Right lobe of liver (tissue), 6 donors: ENCODE measurements at regions not wholly inside any gene's neighbourhood (a gene's known extent, or its start where the extent isn't known, plus 50 kb on each side); places are given as distances from the start of the nearest gene placed in this dataset.

Experiments used
- ATAC-seq, 4 donors: fragments of 200-7000 bp; cut with Tn5 transposase; one replicate each; pipeline ENCODE4 v1.9.1; 2020; ENCODE audit warnings: mild to moderate bottlenecking in 4 of 4, moderate library complexity in 4 of 4
- DNase-seq, 3 donors: peaks; one replicate each; pipeline ENCODE4 v3.0.0-alpha.2; 2020
- H3K27ac ChIP-seq, 3 donors: fragments of 200-600 bp; one replicate each; pipeline ENCODE4 v1.8.0; 2022
- H3K27me3 ChIP-seq, 2 donors: fragments of 200-600 bp; one replicate each; pipeline ENCODE4 v1.8.0; 2022
- H3K36me3 ChIP-seq, 4 donors: fragments of 200-600 bp; sonication (generic) in 1 of 4; one replicate each; pipeline versions ENCODE4 v1.5.1 to v1.8.0; 2017 to 2022; ENCODE audit warnings: control low read depth in 1 of 4
- H3K4me1 ChIP-seq, 4 donors: fragments of 200-600 bp; sonication (generic) in 1 of 4; one replicate each; pipeline versions ENCODE4 v1.5.1 to v1.8.0; 2017 to 2022; ENCODE audit warnings: control low read depth in 1 of 4
- H3K4me3 ChIP-seq, 3 donors: fragments of 200-600 bp; one replicate each; pipeline ENCODE4 v1.8.0; 2022
- H3K9me3 ChIP-seq, 4 donors: fragments of 200-600 bp; sonication (generic) in 1 of 4; one replicate each; pipeline versions ENCODE4 v1.5.1 to v1.8.0; 2017 to 2022; ENCODE audit warnings: control low read depth in 1 of 4
- CTCF ChIP-seq, 4 donors: fragments of 200-600 bp in 3 of 4; fragments of 450-650 bp in 1 of 4; IDR thresholded peaks; one replicate each; pipeline versions ENCODE4 v1.5.1 to v1.8.0; 2016 to 2022; ENCODE audit warnings: antibody characterized with exemption in 4 of 4, mild to moderate bottlenecking in 2 of 4
- POLR2A ChIP-seq: fragments of 450-650 bp; IDR thresholded peaks from one replicate; pipeline ENCODE4 v1.6.1; 2017; ENCODE audit warnings: antibody characterized with exemption, mild to moderate bottlenecking
- WGBS: methylation state at CpG from one replicate; pipeline ENCODE4 v1.1.6; 2018; ENCODE audit warnings: low coverage, low lambda C conversion rate; ENCODE audit not compliant: insufficient coverage; ENCODE audit errors: missing lambda C conversion rate; 5-methylcytosine and 5-hydroxymethylcytosine counted together
- intact Hi-C, 2 donors: fragments of 100-400 bp; cut with DNase I; formaldehyde crosslinking; loops; one replicate each; pipeline versions ENCODE4 v1.11.2 to v1.14.1; 2022
- donor health status: DM: no; HTN: yes; CAD: no.
- donor health status: DM: no; HTN: no; CAD: no.
- donor health status: DM: no; HTN: no; CAD: no.
- donor health status: DM: no; HTN: yes; CAD: no.
- donor health status: DM: no; HTN: yes; CAD: no.

GRCh38 chr4:135244056-135244455 is 1042.5 kb upstream of the PABPC4L start:
- 21% methylated on average over 1 of the region's 1 CpG for WGBS
- Histone ChIP-seq H3K36me3 (no peaks in the 10 kb centered on the region), H3K9me3 (no peaks in the 10 kb centered on the region), H3K27ac (no peak overlapping the region), H3K27me3 (no peaks in the 10 kb centered on the region), H3K4me1 (no peaks in the 10 kb centered on the region), H3K4me3 (no peak overlapping the region)
- no peak for TF ChIP-seq POLR2A
- no peak for TF ChIP-seq CTCF (IDR thresholded peaks at IDR 0.05)
- intact Hi-C loops, result no loop called here
- DNase-seq (no peak), ATAC-seq (no peak)

- WGBS, result 48% methylated on average over 4 of the region's 4 CpGs
- intact Hi-C loops, result no loop called here
- Histone ChIP-seq H3K4me3 (no peak overlapping the region), H3K4me1 (no peaks in the 10 kb centered on the region), H3K27ac (no peak overlapping the region), H3K36me3 (no peaks in the 10 kb centered on the region), H3K27me3 (no peaks in the 10 kb centered on the region), H3K9me3 (no peaks in the 10 kb centered on the region)
- ATAC-seq (no peak), DNase-seq (no peak)
- TF ChIP-seq CTCF (IDR thresholded peaks at IDR 0.05) (no peak), POLR2A (no peak)
Observed at GRCh38 chr4:135240796-135241195, 1039.2 kb upstream of the PABPC4L start.

GRCh38 chr4:135239964-135240363 is 1038.4 kb upstream of the PABPC4L start:
- no peaks in the 10 kb centered on the region for H3K27me3 ChIP-seq
- DNase-seq, result no peak
- no peaks in the 10 kb centered on the region for H3K9me3 ChIP-seq
- H3K36me3 ChIP-seq, result no peaks in the 10 kb centered on the region
- 22% methylated on average over 4 of the region's 4 CpGs for WGBS
- ATAC-seq, result no peak
- no peak overlapping the region for H3K4me3 ChIP-seq
- H3K27ac ChIP-seq, result no peak overlapping the region
- TF ChIP-seq CTCF (IDR thresholded peaks at IDR 0.05), result no peak
- H3K4me1 ChIP-seq, result no peaks in the 10 kb centered on the region
- intact Hi-C loops, result no loop called here

GRCh38 chr4:135238940-135239339 is 1037.4 kb upstream of the PABPC4L start:
- Histone ChIP-seq H3K4me1 (no peaks in the 10 kb centered on the region), H3K4me3 (no peak overlapping the region), H3K27ac (no peak overlapping the region), H3K27me3 (no peaks in the 10 kb centered on the region), H3K36me3 (no peaks in the 10 kb centered on the region), H3K9me3 (no peaks in the 10 kb centered on the region)
- ATAC-seq (no peak), DNase-seq (no peak)
- intact Hi-C loops, result no loop called here
- TF ChIP-seq POLR2A (no peak), CTCF (IDR thresholded peaks at IDR 0.05) (no peak)
- 52% methylated on average over 3 of the region's 3 CpGs for WGBS

- no peaks in the 10 kb centered on the region for H3K4me1 ChIP-seq
- no peak overlapping the region for H3K4me3 ChIP-seq
- DNase-seq, result no peak
- no peaks in the 10 kb centered on the region for H3K9me3 ChIP-seq
- 14% methylated on average over 1 of the region's 1 CpG for WGBS
- no peaks in the 10 kb centered on the region for H3K27me3 ChIP-seq
- no peak for ATAC-seq
- H3K36me3 ChIP-seq, result no peaks in the 10 kb centered on the region
- H3K27ac ChIP-seq, result no peak overlapping the region
- TF ChIP-seq POLR2A, result no peak
- no peak for TF ChIP-seq CTCF (IDR thresholded peaks at IDR 0.05)
- intact Hi-C loops, result no loop called here
Observed at GRCh38 chr4:135236048-135236447, 1034.5 kb upstream of the PABPC4L start.
